Heart left ventricle (tissue), 13 donors: ENCODE measurements at regions not wholly inside any gene's neighbourhood (a gene's known extent, or its start where the extent isn't known, plus 50 kb on each side); places are given as distances from the start of the nearest gene placed in this dataset.

ENCODE experiments used
- POLR2A ChIP-seq, 2 donors: fragments of 450-650 bp; IDR thresholded peaks; one replicate each; pipeline ENCODE4 v1.6.1; 2017; ENCODE audit warnings: antibody characterized with exemption in 2 of 2, mild to moderate bottlenecking in 2 of 2, moderate library complexity in 2 of 2
- TF ChIP-seq, protein P1 (sequence below), 12 donors: fragments of 200-600 bp; sonication (generic) in 4 of 12; IDR thresholded peaks; one replicate each; pipeline versions ENCODE4 v1.5.0 to v1.8.0; 2018 to 2022; ENCODE audit warnings: antibody characterized with exemption in 12 of 12, mild to moderate bottlenecking in 5 of 12
- donor health status: ischemic (EF 13 %, LVEDD 7.1; RV severe dilation, severe dysfunction).
- donor health status: DM: no; HTN: yes; CAD: no.
- donor health status: DM: no; HTN: no; CAD: no.
- donor health status: ischemic (EF 25% LVEDD 6.9; RV normal size, moderate dysfunction).
- donor health status: ischemic (EF 25% LVEDD 5.7; RV mildly dilated, moderate dysfunction).
- donor health status: ischemic (EF 35%, LVEDD 5.7; RV mildly dilated, moderate dysfunction).
- donor health status: nonischemic (EF 11% LVEDD 7.7; RV severe dilation, severe dysfunction).
- donor health status: DM: yes; HTN: yes; CAD: no.
- donor health status: PGD.
- donor health status: ischemic (EF 29% LVEDD 5.4; RV normal size, mild dysfunction).
- donor health status: nonischemic (EF 23%, LVEDD 6.1; RV moderate dilation, normal function).

DNA sequence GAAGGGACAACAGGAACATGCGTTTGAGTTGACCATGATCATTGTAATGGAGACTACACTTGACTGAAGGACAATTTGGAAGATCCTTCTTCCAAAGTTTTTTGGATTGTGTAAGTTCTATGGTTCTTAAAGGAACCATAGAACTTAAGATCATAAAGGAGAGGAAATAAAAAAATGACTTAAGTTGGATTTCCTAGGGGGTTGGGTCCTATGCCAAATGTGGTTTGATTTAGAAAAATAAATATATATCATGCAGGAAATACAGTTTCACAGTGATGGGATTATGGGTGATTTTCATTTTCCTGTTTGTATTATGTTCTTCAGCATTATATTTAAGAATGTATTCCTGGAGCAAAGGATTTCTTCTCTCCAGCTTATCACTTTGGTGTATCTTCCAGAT, 305.5 kb upstream of the DPH6 start:
- no peak for TF ChIP-seq POLR2A (IDR thresholded peaks at IDR 0.05)
- TF ChIP-seq, protein P1, sequence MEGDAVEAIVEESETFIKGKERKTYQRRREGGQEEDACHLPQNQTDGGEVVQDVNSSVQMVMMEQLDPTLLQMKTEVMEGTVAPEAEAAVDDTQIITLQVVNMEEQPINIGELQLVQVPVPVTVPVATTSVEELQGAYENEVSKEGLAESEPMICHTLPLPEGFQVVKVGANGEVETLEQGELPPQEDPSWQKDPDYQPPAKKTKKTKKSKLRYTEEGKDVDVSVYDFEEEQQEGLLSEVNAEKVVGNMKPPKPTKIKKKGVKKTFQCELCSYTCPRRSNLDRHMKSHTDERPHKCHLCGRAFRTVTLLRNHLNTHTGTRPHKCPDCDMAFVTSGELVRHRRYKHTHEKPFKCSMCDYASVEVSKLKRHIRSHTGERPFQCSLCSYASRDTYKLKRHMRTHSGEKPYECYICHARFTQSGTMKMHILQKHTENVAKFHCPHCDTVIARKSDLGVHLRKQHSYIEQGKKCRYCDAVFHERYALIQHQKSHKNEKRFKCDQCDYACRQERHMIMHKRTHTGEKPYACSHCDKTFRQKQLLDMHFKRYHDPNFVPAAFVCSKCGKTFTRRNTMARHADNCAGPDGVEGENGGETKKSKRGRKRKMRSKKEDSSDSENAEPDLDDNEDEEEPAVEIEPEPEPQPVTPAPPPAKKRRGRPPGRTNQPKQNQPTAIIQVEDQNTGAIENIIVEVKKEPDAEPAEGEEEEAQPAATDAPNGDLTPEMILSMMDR (IDR thresholded peaks at IDR 0.05), result no peak
